NT2/D1 (cell line): ENCODE measurements at regions not wholly inside any gene's neighbourhood (a gene's known extent, or its start where the extent isn't known, plus 50 kb on each side); places are given as distances from the start of the nearest gene placed in this dataset.

Source experiments
- YY1 ChIP-seq: IDR thresholded peaks from 2 replicates; pipeline ENCODE4 v1.6.1; 2011; ENCODE audit not compliant: insufficient read length, insufficient read depth
- ZNF274 ChIP-seq: IDR thresholded peaks from 2 replicates; pipeline ENCODE4 v1.6.1; 2011; ENCODE audit warnings: mild to moderate bottlenecking, low read depth, low read length

- TF ChIP-seq YY1 (no peak), ZNF274 (no peak)
These were observed 407.2 kb upstream of the UBE2E2 start for GRCh38 chr3:22795917-22796316.
